ENCODE measurements at regions not wholly inside any gene's neighbourhood (a gene's known extent, or its start where the extent isn't known, plus 50 kb on each side); places are given as distances from the start of the nearest gene placed in this dataset.

- Histone ChIP-seq H3K4me1 (no peaks in the 10 kb centered on the region), H3K27ac (no peak overlapping the region), H3K9me3 (no peaks in the 10 kb centered on the region), H3K4me3 (no peak overlapping the region), H3K36me3 (no peaks in the 10 kb centered on the region), H3K27me3 (no peaks in the 10 kb centered on the region)
- no peak for DNase-seq
- intact Hi-C loops (cut with DNase I): no loop called here
- WGBS, 2 donors: 64 to 77% methylated on average over 4 of the region's 4 CpGs
- TF ChIP-seq EP300 (IDR thresholded peaks at IDR 0.05) (no peak), POLR2AphosphoS5 (IDR thresholded peaks at IDR 0.05) (no peak), CTCF (IDR thresholded peaks at IDR 0.05) (no peak), POLR2A (IDR thresholded peaks at IDR 0.05) (no peak)
Observed at GRCh38 chr9:99421369-99421768, 199.3 kb downstream of the SEC61B start.

GRCh38 chr9:99425124-99425523, 203.0 kb downstream of the SEC61B start:
- Histone ChIP-seq H3K4me3 (no peak overlapping the region), H3K9me3 (peaks cover 0 to 3% (median 0%) of the 10 kb centered on the region in 4 donors), H3K27me3 (no peaks in the 10 kb centered on the region), H3K36me3 (no peaks in the 10 kb centered on the region), H3K4me1 (no peaks in the 10 kb centered on the region), H3K27ac (no peak overlapping the region)
- DNase-seq: no peak
- TF ChIP-seq POLR2A (IDR thresholded peaks at IDR 0.05) (no peak), POLR2AphosphoS5 (IDR thresholded peaks at IDR 0.05) (no peak), CTCF (IDR thresholded peaks at IDR 0.05) (no peak), EP300 (IDR thresholded peaks at IDR 0.05) (no peak)
- intact Hi-C loops (cut with DNase I): no loop called here

GRCh38 chr9:99425923-99426842, 204.1 kb downstream of the SEC61B start:
- no peaks in the 10 kb centered on the region for H3K27me3 ChIP-seq
- no peaks in the 10 kb centered on the region for H3K4me1 ChIP-seq
- intact Hi-C loops (cut with DNase I): no loop called here
- H3K27ac ChIP-seq: no peak overlapping the region
- no peak for TF ChIP-seq POLR2A (IDR thresholded peaks at IDR 0.05)
- no peak for TF ChIP-seq EP300 (IDR thresholded peaks at IDR 0.05)
- no peak for TF ChIP-seq CTCF (IDR thresholded peaks at IDR 0.05)
- H3K9me3 ChIP-seq: peaks cover 0 to 3% (median 0%) of the 10 kb centered on the region in 4 donors
- 14 to 32% methylated on average over 1 of the region's 1 CpG for WGBS, 2 donors
- no peaks in the 10 kb centered on the region for H3K36me3 ChIP-seq
- no peak overlapping the region for H3K4me3 ChIP-seq
- no peak for DNase-seq

- intact Hi-C loops (cut with DNase I): no loop called here
- Histone ChIP-seq H3K4me3 (no peak overlapping the region), H3K36me3 (no peaks in the 10 kb centered on the region), H3K4me1 (no peaks in the 10 kb centered on the region), H3K9me3 (peaks cover 0 to 3% (median 0%) of the 10 kb centered on the region in 4 donors), H3K27ac (no peak overlapping the region), H3K27me3 (no peaks in the 10 kb centered on the region)
- TF ChIP-seq CTCF (IDR thresholded peaks at IDR 0.05) (no peak), POLR2A (IDR thresholded peaks at IDR 0.05) (no peak)
- no peak for DNase-seq
Observed at GRCh38 chr9:99427260-99427659, 205.2 kb downstream of the SEC61B start.

- Histone ChIP-seq H3K27ac (no peak overlapping the region), H3K4me3 (no peak overlapping the region), H3K27me3 (no peaks in the 10 kb centered on the region), H3K4me1 (no peaks in the 10 kb centered on the region), H3K36me3 (no peaks in the 10 kb centered on the region), H3K9me3 (peaks cover 0 to 3% (median 0%) of the 10 kb centered on the region in 4 donors)
- no peak for DNase-seq
- intact Hi-C loops (cut with DNase I): no loop called here
- 80 to 86% methylated on average over 2 of the region's 2 CpGs for WGBS, 2 donors
- TF ChIP-seq POLR2AphosphoS5 (IDR thresholded peaks at IDR 0.05) (no peak), EP300 (IDR thresholded peaks at IDR 0.05) (no peak), CTCF (IDR thresholded peaks at IDR 0.05) (no peak), POLR2A (IDR thresholded peaks at IDR 0.05) (no peak)
Observed at GRCh38 chr9:99430301-99430700, 208.2 kb downstream of the SEC61B start.
